Forelimb muscle (tissue), 1 donor: ENCODE measurements at regions not wholly inside any gene's neighbourhood (a gene's known extent, or its start where the extent isn't known, plus 50 kb on each side); places are given as distances from the start of the nearest gene placed in this dataset.
A peak's percentile ranks its signal among the peaks of the same experiment; 100 is the strongest.
"Not testable (repeated sequence)": the region's sequence is repeated elsewhere in the genome, so short reads cannot be mapped to it uniquely, and the experiment has no call there.

Experiments
- DNase-seq: peaks from one replicate; pipeline ENCODE4 v3.0.0-alpha.2; 2013; ENCODE audit warnings: low read depth

- no peak for DNase-seq
Measured at GRCh38 chr1:227416156-227416830, 98.0 kb upstream of the CDC42BPA start.

- DNase-seq: peak; percentile 65
Measured at GRCh38 chr1:227415115-227415790, 97.0 kb upstream of the CDC42BPA start.

- no peak for DNase-seq
Measured at GRCh38 chr1:227411066-227411465, 92.8 kb upstream of the CDC42BPA start.

- not testable (repeated sequence) for DNase-seq
Measured at GRCh38 chr1:227406332-227406731, 88.0 kb upstream of the CDC42BPA start.

- no peak for DNase-seq
Measured at GRCh38 chr1:227403535-227403934, 85.2 kb upstream of the CDC42BPA start.

- no peak for DNase-seq
Measured at GRCh38 chr1:227401562-227402342, 83.5 kb upstream of the CDC42BPA start.

- DNase-seq: no peak
Measured at GRCh38 chr1:227399152-227399730, 80.9 kb upstream of the CDC42BPA start.

GRCh38 chr1:227397354-227397978, 79.2 kb upstream of the CDC42BPA start:
- DNase-seq: no peak

- no peak for DNase-seq
Measured at GRCh38 chr1:227396539-227397353, 78.5 kb upstream of the CDC42BPA start.

- DNase-seq: no peak
Measured at GRCh38 chr1:227395426-227396028, 77.2 kb upstream of the CDC42BPA start.

- no peak for DNase-seq
Measured at GRCh38 chr1:227392984-227393764, 74.9 kb upstream of the CDC42BPA start.

GRCh38 chr1:227391879-227392278, 73.6 kb upstream of the CDC42BPA start:
- no peak for DNase-seq

GRCh38 chr1:227391211-227391610, 72.9 kb upstream of the CDC42BPA start:
- no peak for DNase-seq

- no peak for DNase-seq
Measured at GRCh38 chr1:227390525-227390924, 72.2 kb upstream of the CDC42BPA start.

GRCh38 chr1:227388214-227389168, 70.2 kb upstream of the CDC42BPA start:
- no peak for DNase-seq

- no peak for DNase-seq
Measured at GRCh38 chr1:227379555-227379892, 61.2 kb upstream of the CDC42BPA start.

- no peak for DNase-seq
Measured at GRCh38 chr1:227378871-227379554, 60.7 kb upstream of the CDC42BPA start.

GRCh38 chr1:227378181-227378580, 59.9 kb upstream of the CDC42BPA start:
- DNase-seq: no peak
